ENCODE measurements at regions not wholly inside any gene's neighbourhood (a gene's known extent, or its start where the extent isn't known, plus 50 kb on each side); places are given as distances from the start of the nearest gene placed in this dataset.

GRCh38 chr3:20336572-20336971 is 150.6 kb upstream of the SGO1 start:
- TF ChIP-seq CTCF (IDR thresholded peaks at IDR 0.05) = no peak
- no peak for TF ChIP-seq POLR2A (IDR thresholded peaks at IDR 0.05)

Data from Peyer's patch (tissue), 4 donors.